GM18498 (cell line): ENCODE measurements at regions not wholly inside any gene's neighbourhood (a gene's known extent, or its start where the extent isn't known, plus 50 kb on each side); places are given as distances from the start of the nearest gene placed in this dataset.
"Not testable (repeated sequence)": the region's sequence is repeated elsewhere in the genome, so short reads cannot be mapped to it uniquely, and the experiment has no call there.

Experiments used
- ATAC-seq: cut with Tn5 transposase; IDR thresholded peaks from one replicate; pipeline ENCODE4 v1.9.1; 2021; ENCODE audit warnings: mild to moderate bottlenecking, moderate library complexity; ENCODE audit not compliant: unreplicated experiment

GRCh38 chr3:145459681-145460080, 701.3 kb downstream of the PLOD2 start:
- not testable (repeated sequence) for ATAC-seq

GRCh38 chr3:145471976-145472375, 689.0 kb downstream of the PLOD2 start:
- ATAC-seq = no peak

- ATAC-seq = not testable (repeated sequence)
Observed at GRCh38 chr3:145482735-145483134, 678.2 kb downstream of the PLOD2 start.

- ATAC-seq = no peak
Observed at GRCh38 chr3:145483992-145484391, 677.0 kb downstream of the PLOD2 start.

- no peak for ATAC-seq
Observed at GRCh38 chr3:145489011-145489410, 672.0 kb downstream of the PLOD2 start.

GRCh38 chr3:145490088-145491048, 670.6 kb downstream of the PLOD2 start:
- no peak for ATAC-seq

GRCh38 chr3:145492456-145492855, 668.5 kb downstream of the PLOD2 start:
- ATAC-seq = no peak

- ATAC-seq = not testable (repeated sequence)
Observed at GRCh38 chr3:145517416-145517815, 643.6 kb downstream of the PLOD2 start.

GRCh38 chr3:145518639-145519038, 642.3 kb downstream of the PLOD2 start:
- no peak for ATAC-seq

GRCh38 chr3:145519398-145520047, 641.5 kb downstream of the PLOD2 start:
- ATAC-seq = no peak

- ATAC-seq = no peak
Observed at GRCh38 chr3:145522179-145522578, 638.8 kb downstream of the PLOD2 start.

- no peak for ATAC-seq
Observed at GRCh38 chr3:145522893-145523651, 637.9 kb downstream of the PLOD2 start.

- no peak for ATAC-seq
Observed at GRCh38 chr3:145531548-145531947, 629.4 kb downstream of the PLOD2 start.

GRCh38 chr3:145533696-145534095, 627.3 kb downstream of the PLOD2 start:
- ATAC-seq = no peak

- no peak for ATAC-seq
Observed at GRCh38 chr3:145536461-145536860, 624.5 kb downstream of the PLOD2 start.

- no peak for ATAC-seq
Observed at GRCh38 chr3:145550522-145550921, 610.5 kb downstream of the PLOD2 start.

GRCh38 chr3:145557405-145557804, 603.6 kb downstream of the PLOD2 start:
- no peak for ATAC-seq

- ATAC-seq = no peak
Observed at GRCh38 chr3:145578471-145578870, 582.5 kb downstream of the PLOD2 start.

GRCh38 chr3:145581694-145582093, 579.3 kb downstream of the PLOD2 start:
- ATAC-seq = no peak

- ATAC-seq = no peak
Observed at GRCh38 chr3:145604851-145605250, 556.1 kb downstream of the PLOD2 start.

GRCh38 chr3:145620002-145620401, 541.0 kb downstream of the PLOD2 start:
- no peak for ATAC-seq
